Ascending aorta (tissue), 2 donors: ENCODE measurements at regions not wholly inside any gene's neighbourhood (a gene's known extent, or its start where the extent isn't known, plus 50 kb on each side); places are given as distances from the start of the nearest gene placed in this dataset.

Experiments used
- DNase-seq, 2 donors: peaks; one replicate each; pipeline ENCODE4 v3.0.0-alpha.2; 2019; ENCODE audit warnings: low spot score in 2 of 2
- H3K27ac ChIP-seq, 2 donors: fragments of 200-600 bp; sonication (generic); one replicate each; pipeline ENCODE4 v1.5.1; 2016 to 2017; ENCODE audit warnings: mild to moderate bottlenecking in 1 of 2
- H3K27me3 ChIP-seq: fragments of 200-600 bp; sonication (generic); one replicate; pipeline ENCODE4 v1.5.1; 2017
- H3K36me3 ChIP-seq, 2 donors: fragments of 200-600 bp; sonication (generic); one replicate each; pipeline ENCODE4 v1.5.1; 2016
- H3K4me1 ChIP-seq, 2 donors: fragments of 200-600 bp; sonication (generic); one replicate each; pipeline ENCODE4 v1.5.1; 2016 to 2017; ENCODE audit warnings: mild to moderate bottlenecking in 1 of 2
- H3K4me3 ChIP-seq, 2 donors: fragments of 200-600 bp; sonication (generic); one replicate each; pipeline ENCODE4 v1.5.1; 2016 to 2017; ENCODE audit warnings: mild to moderate bottlenecking in 1 of 2
- H3K9me3 ChIP-seq, 2 donors: fragments of 200-600 bp; sonication (generic); one replicate each; pipeline ENCODE4 v1.5.1; 2016
- intact Hi-C: fragments of 100-400 bp; cut with DNase I; formaldehyde crosslinking; loops from one replicate; pipeline ENCODE4 v1.15.1; 2023
- TF ChIP-seq, protein P1 (sequence below), 3 experiments: fragments of 200-600 bp in 2 of 3; fragments of 450-650 bp in 1 of 3; sonication (generic) in 2 of 3; IDR thresholded peaks; one replicate each; pipeline ENCODE4 v1.5.1; 2016 to 2019; ENCODE audit warnings: antibody characterized with exemption in 3 of 3, mild to moderate bottlenecking in 1 of 3, moderate library complexity in 1 of 3

DNA sequence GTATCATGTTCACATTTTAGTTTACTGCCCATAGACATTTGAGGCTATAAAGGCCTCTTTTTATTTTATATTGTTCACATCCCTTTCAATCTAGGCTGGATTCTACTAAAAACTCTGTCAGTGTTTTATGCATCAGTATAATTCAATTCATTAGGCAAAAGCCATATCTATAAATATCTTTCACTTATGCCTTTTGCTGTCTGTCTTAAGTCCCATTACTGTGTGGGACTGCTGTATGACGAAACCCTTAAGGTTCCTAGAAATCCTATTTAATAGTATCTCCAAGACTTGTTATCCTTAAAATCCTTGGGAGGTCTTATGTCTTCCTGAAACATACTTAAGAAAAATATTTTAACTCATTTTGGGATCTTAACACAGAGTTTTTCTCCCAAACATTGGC is 139.2 kb downstream of the HGF start:
- H3K27ac ChIP-seq, result no peak overlapping the region
- no peak for DNase-seq
- H3K27me3 ChIP-seq, result no peaks in the 10 kb centered on the region
- no peaks in the 10 kb centered on the region for H3K9me3 ChIP-seq
- peaks cover 0 to 5% of the 10 kb centered on the region in 2 donors for H3K4me1 ChIP-seq
- intact Hi-C loops, result no loop called here
- no peaks in the 10 kb centered on the region for H3K36me3 ChIP-seq
- H3K4me3 ChIP-seq, result no peak overlapping the region
- TF ChIP-seq, protein P1, sequence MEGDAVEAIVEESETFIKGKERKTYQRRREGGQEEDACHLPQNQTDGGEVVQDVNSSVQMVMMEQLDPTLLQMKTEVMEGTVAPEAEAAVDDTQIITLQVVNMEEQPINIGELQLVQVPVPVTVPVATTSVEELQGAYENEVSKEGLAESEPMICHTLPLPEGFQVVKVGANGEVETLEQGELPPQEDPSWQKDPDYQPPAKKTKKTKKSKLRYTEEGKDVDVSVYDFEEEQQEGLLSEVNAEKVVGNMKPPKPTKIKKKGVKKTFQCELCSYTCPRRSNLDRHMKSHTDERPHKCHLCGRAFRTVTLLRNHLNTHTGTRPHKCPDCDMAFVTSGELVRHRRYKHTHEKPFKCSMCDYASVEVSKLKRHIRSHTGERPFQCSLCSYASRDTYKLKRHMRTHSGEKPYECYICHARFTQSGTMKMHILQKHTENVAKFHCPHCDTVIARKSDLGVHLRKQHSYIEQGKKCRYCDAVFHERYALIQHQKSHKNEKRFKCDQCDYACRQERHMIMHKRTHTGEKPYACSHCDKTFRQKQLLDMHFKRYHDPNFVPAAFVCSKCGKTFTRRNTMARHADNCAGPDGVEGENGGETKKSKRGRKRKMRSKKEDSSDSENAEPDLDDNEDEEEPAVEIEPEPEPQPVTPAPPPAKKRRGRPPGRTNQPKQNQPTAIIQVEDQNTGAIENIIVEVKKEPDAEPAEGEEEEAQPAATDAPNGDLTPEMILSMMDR (IDR thresholded peaks at IDR 0.05), result no peak

DNA sequence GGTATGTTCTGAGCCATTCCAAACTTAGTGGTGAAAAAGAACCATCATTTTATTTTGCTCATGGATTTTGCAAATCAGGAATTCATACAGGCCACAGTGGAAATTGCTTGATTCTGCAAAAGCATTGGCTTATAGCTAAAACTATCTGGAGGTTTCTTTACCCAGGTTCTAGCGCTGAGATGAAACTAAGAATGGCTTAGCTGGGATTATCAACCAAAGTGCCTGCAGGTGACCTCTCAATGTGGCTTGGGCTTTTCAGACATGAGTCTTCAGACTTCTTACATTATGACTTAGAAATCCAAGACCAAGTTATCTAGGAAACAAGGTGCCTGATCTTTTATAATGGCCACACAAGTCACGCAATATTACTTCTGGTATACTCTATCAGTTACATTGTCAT is 140.1 kb downstream of the HGF start:
- intact Hi-C loops, result no loop called here
- TF ChIP-seq, protein P1 (IDR thresholded peaks at IDR 0.05), result no peak

DNA sequence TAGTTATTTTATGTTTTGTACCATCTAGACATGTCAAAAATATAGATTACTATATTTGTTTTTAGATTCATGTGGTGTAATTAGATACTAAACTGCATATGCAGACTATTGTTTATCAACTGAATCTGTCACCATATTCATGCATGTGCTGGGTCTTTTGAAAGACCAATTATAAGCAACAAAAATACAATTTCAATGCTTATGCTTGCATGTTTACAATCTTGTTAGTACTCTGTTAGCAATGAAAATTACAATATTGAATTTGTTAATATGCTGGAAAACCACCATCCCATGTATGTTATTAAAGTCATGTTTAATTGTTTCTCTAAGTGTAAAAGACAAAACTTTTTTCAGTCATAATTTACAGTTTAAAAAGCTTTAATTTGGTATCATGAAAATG is 140.9 kb downstream of the HGF start:
- H3K4me1 ChIP-seq, result peaks cover 0 to 8% of the 10 kb centered on the region in 2 donors
- H3K27ac ChIP-seq, result no peak overlapping the region
- H3K36me3 ChIP-seq, result no peaks in the 10 kb centered on the region
- H3K9me3 ChIP-seq, result no peaks in the 10 kb centered on the region
- intact Hi-C loops, result no loop called here
- H3K27me3 ChIP-seq, result no peaks in the 10 kb centered on the region
- TF ChIP-seq, protein P1 (IDR thresholded peaks at IDR 0.05), result no peak
- H3K4me3 ChIP-seq, result no peak overlapping the region
- DNase-seq, result no peak

More for the DNA sequence above, 140.1 kb downstream of the HGF start:
- no peak overlapping the region for H3K4me3 ChIP-seq
- H3K4me1 ChIP-seq, result peaks cover 0 to 8% of the 10 kb centered on the region in 2 donors
- no peaks in the 10 kb centered on the region for H3K9me3 ChIP-seq
- H3K36me3 ChIP-seq, result no peaks in the 10 kb centered on the region
- DNase-seq, result no peak
- H3K27me3 ChIP-seq, result no peaks in the 10 kb centered on the region
- no peak overlapping the region for H3K27ac ChIP-seq

DNA sequence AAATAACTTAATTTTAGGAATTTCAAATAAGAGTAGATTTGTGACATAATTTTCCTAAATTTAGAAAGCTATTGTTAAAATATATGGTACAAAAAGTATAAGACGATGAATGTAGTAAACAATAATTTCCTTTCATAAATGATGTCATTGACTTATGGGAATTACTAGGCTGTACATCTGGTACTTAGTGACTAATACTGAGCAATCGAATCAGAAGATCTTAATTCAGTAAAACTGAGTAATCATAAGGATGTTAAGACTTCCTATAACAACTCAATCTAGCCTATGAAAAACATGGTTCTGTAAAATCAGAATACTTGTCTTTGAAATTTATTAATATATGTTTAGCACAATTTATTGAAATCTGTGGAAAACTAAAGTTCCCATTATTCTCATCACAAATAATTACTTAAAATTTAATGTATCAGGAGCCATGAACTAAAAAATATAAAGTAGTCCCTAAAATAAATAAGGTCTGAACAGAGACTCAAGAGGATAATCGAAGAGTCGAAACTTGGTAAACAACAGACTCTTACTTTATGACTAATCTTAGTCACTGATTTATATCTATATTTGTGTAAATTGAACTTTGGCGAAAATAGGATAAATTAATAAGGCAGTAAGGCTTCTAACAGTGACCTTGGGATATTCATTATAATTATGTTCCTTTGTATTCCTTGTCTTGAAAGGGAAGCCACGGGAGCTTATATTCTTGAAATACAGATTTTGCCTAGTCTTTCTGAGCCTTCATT is 142.1 kb downstream of the HGF start:
- TF ChIP-seq, protein P1 (IDR thresholded peaks at IDR 0.05), result no peak
- H3K9me3 ChIP-seq, result no peaks in the 10 kb centered on the region
- no peak overlapping the region for H3K4me3 ChIP-seq
- DNase-seq, result no peak
- intact Hi-C loops, result no loop called here
- no peak overlapping the region for H3K27ac ChIP-seq
- H3K4me1 ChIP-seq, result peaks cover 0 to 8% of the 10 kb centered on the region in 2 donors
- H3K27me3 ChIP-seq, result no peaks in the 10 kb centered on the region
- H3K36me3 ChIP-seq, result no peaks in the 10 kb centered on the region

DNA sequence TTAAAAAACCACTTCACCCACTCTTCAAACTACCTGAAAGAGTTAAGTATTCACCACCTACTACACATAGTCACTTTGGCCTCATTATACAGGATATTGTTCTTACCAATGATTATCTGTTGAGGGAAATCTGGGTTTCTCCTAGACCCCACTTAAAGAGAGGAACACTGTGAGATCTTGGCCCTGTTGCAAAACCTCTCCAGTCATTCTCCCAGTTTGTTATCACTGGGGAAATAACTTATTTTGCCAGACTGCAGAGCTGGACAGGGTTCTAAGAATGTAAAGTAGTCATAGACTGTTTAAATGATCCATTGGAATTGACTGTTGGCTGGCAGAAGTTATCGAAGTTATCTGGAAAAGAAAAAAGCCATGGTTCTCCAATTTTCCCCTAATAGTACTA is 143.8 kb downstream of the HGF start:
- DNase-seq, result no peak
- no peak overlapping the region for H3K27ac ChIP-seq
- H3K27me3 ChIP-seq, result no peaks in the 10 kb centered on the region
- intact Hi-C loops, result no loop called here
- peaks cover 0 to 8% of the 10 kb centered on the region in 2 donors for H3K4me1 ChIP-seq
- TF ChIP-seq, protein P1 (IDR thresholded peaks at IDR 0.05), result no peak
- no peaks in the 10 kb centered on the region for H3K36me3 ChIP-seq
- H3K4me3 ChIP-seq, result no peak overlapping the region
- no peaks in the 10 kb centered on the region for H3K9me3 ChIP-seq
